Fibroblast of pulmonary artery (primary cell): ENCODE measurements at regions not wholly inside any gene's neighbourhood (a gene's known extent, or its start where the extent isn't known, plus 50 kb on each side); places are given as distances from the start of the nearest gene placed in this dataset.

Experiments
- DNase-seq: peaks from one replicate; pipeline ENCODE4 v3.0.0-alpha.2; 2010; ENCODE audit warnings: low read depth
- H3K4me3 ChIP-seq: replicated peaks from 2 replicates; pipeline ENCODE4 v1.5.1; 2011; ENCODE audit warnings: low read depth, mild to moderate bottlenecking, control low read depth, low read length, moderate library complexity
- CTCF ChIP-seq: IDR thresholded peaks from 2 replicates; pipeline ENCODE4 v1.5.1; 2011; ENCODE audit warnings: mild to moderate bottlenecking, control low read depth, low read length, inconsistent platforms; ENCODE audit errors: missing control alignments

DNA sequence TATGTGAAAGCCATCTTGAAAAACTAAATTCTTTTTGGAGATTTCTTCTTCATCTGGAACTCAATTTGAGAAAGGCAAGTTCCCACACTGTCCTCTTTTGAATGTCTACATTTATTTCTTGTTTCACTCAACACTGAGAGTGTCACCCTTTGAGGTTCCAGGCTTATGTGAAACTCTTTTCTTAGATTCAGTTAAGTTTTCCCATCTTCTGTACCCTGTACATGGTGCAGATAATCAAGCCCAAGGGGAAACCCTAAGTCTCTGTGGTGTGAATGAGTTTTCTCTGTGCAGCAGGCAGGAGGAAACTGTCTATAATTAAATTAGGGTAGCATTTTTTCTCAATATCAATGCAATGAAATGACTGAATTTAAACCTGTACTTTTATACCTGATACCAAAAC is 72.3 kb upstream of the PRLR start:
- TF ChIP-seq CTCF: no peak
- H3K4me3 ChIP-seq: no peak overlapping the region
- DNase-seq: no peak

DNA sequence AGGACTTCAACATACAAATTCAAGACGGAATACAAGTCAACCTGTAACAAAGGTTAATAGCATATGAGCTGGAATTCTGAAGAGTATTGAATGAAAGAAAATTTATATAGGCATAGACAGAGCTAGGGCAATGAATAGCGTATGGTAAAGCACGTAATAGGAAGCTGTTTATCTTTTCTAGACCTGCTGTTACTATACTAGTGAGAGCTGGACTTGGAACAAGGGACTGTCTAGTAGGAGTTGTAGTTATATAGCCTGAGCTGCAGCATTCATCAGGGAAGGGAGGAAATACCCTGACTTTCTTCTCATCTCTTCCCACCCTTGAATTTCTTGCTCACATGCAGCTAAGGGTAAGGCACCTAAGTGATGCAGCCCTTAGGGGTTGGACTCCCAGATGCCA is 67.5 kb upstream of the PRLR start:
- no peak overlapping the region for H3K4me3 ChIP-seq
- no peak for TF ChIP-seq CTCF

GRCh38 chr5:35294976-35295375 is 64.7 kb upstream of the PRLR start:
- TF ChIP-seq CTCF: no peak
- no peak for DNase-seq
- no peak overlapping the region for H3K4me3 ChIP-seq

More for the DNA sequence above, 67.5 kb upstream of the PRLR start:
- DNase-seq: no peak

- DNase-seq: no peak
- TF ChIP-seq CTCF: no peak
- H3K4me3 ChIP-seq: no peak overlapping the region
These were observed 63.7 kb upstream of the PRLR start for GRCh38 chr5:35294017-35294416.

DNA sequence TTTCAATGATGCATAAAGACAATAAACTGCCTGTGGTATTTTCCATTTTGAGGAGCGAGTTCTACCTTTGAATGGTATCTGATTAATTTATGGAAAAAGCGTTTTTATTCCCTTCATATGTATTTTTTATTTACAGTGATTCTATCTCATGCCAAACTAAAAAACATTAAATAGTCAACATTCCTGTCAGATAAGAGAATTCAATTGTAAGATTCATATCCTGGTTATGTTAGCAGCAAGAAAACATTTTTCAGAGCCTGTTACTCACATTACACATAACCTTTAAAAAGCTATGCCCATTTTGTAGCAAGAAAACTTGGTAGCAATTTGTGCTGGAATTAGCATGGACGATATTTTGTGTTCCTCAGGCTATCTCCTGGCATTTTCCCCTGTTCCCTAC is 55.1 kb upstream of the PRLR start:
- H3K4me3 ChIP-seq: no peak overlapping the region
- no peak for TF ChIP-seq CTCF
- no peak for DNase-seq

- DNase-seq: peak; percentile 3
- no peak overlapping the region for H3K4me3 ChIP-seq
- no peak for TF ChIP-seq CTCF
These were observed 54.7 kb upstream of the PRLR start for GRCh38 chr5:35285011-35285410.

DNA sequence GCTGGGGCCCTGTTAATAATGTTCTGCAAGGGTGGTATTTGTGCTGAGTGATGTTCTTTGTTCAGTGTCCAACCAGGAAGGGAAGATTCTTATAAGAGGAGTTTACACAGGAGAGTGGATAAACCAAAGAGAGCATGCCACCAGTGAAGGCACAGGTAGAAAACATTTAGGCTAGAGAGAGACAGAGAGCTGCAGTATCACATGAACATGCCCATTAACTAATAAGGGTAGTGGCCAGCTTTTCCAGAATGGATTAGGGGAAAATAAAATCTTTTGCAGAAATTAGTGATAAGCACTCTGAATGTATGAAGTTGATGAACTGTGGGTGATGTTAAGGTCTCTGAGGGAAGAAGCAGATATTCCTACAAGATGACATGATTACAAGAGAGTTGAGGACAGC is 54.1 kb upstream of the PRLR start:
- no peak overlapping the region for H3K4me3 ChIP-seq
- TF ChIP-seq CTCF: no peak
- no peak for DNase-seq
